ENCODE measurements at regions not wholly inside any gene's neighbourhood (a gene's known extent, or its start where the extent isn't known, plus 50 kb on each side); places are given as distances from the start of the nearest gene placed in this dataset.

GRCh38 chr13:94968757-94969086, 256.4 kb upstream of the SOX21 start:
- TF ChIP-seq POLR2A (IDR thresholded peaks at IDR 0.05) (no peak), EP300 (IDR thresholded peaks at IDR 0.05) (no peak), CTCF (IDR thresholded peaks at IDR 0.05) (no peak)
- DNase-seq, result no peak
- Histone ChIP-seq H3K9me3 (no peaks in the 10 kb centered on the region), H3K36me3 (no peaks in the 10 kb centered on the region), H3K27ac (no peak overlapping the region), H3K4me1 (ENCODE audit: insufficient read depth) (no peaks in the 10 kb centered on the region), H3K4me3 (no peak overlapping the region), H3K27me3 (no peaks in the 10 kb centered on the region)
- 3 to 7% (median 6%) methylated on average over 7 of the region's 7 CpGs for WGBS, 3 donors
- intact Hi-C loops (cut with DNase I), result no loop called here

GRCh38 chr13:94968040-94968756, 255.9 kb upstream of the SOX21 start:
- Histone ChIP-seq H3K36me3 (no peaks in the 10 kb centered on the region), H3K27me3 (no peaks in the 10 kb centered on the region), H3K4me3 (peak overlapping the region; percentile 17), H3K27ac (peak overlapping the region in 1 of 2 donors; percentile 6), H3K4me1 (ENCODE audit: insufficient read depth) (no peaks in the 10 kb centered on the region), H3K9me3 (no peaks in the 10 kb centered on the region)
- TF ChIP-seq CTCF (IDR thresholded peaks at IDR 0.05) (no peak), EP300 (IDR thresholded peaks at IDR 0.05) (no peak), POLR2A (IDR thresholded peaks at IDR 0.05) (no peak)
- 1% methylated on average over 44 to 56 of the region's 56 CpGs for WGBS, 3 donors
- intact Hi-C loops (cut with DNase I), result no loop called here
- peak in 4 of 5 donors; percentile 15 to 37 (median 21) for DNase-seq

GRCh38 chr13:94967183-94968039, 255.1 kb upstream of the SOX21 start:
- peak in 3 of 5 donors; percentile 20 to 41 (median 24) for DNase-seq
- no peaks in the 10 kb centered on the region for H3K36me3 ChIP-seq
- H3K4me3 ChIP-seq, result peak overlapping the region; percentile 17
- 3% methylated on average over 54 to 61 of the region's 61 CpGs for WGBS, 3 donors
- H3K27ac ChIP-seq, result peak overlapping the region in 1 of 2 donors; percentile 6
- no peak for TF ChIP-seq CTCF (IDR thresholded peaks at IDR 0.05)
- TF ChIP-seq POLR2A (IDR thresholded peaks at IDR 0.05), result no peak
- TF ChIP-seq EP300 (IDR thresholded peaks at IDR 0.05), result no peak
- no peaks in the 10 kb centered on the region for H3K9me3 ChIP-seq
- intact Hi-C loops (cut with DNase I), result no loop called here
- H3K27me3 ChIP-seq, result no peaks in the 10 kb centered on the region
- H3K4me1 ChIP-seq (ENCODE audit: insufficient read depth), result no peaks in the 10 kb centered on the region

GRCh38 chr13:94966422-94966955, 254.1 kb upstream of the SOX21 start:
- Histone ChIP-seq H3K4me3 (no peak overlapping the region), H3K36me3 (no peaks in the 10 kb centered on the region), H3K4me1 (ENCODE audit: insufficient read depth) (no peaks in the 10 kb centered on the region), H3K27me3 (no peaks in the 10 kb centered on the region), H3K9me3 (no peaks in the 10 kb centered on the region), H3K27ac (no peak overlapping the region)
- intact Hi-C loops (cut with DNase I), result no loop called here
- TF ChIP-seq POLR2A (IDR thresholded peaks at IDR 0.05) (no peak), CTCF (IDR thresholded peaks at IDR 0.05) (no peak), EP300 (IDR thresholded peaks at IDR 0.05) (no peak)
- DNase-seq, result no peak
- 35 to 44% (median 41%) methylated on average over 3 of the region's 3 CpGs for WGBS, 3 donors
